ENCODE measurements at regions not wholly inside any gene's neighbourhood (a gene's known extent, or its start where the extent isn't known, plus 50 kb on each side); places are given as distances from the start of the nearest gene placed in this dataset.

DNA sequence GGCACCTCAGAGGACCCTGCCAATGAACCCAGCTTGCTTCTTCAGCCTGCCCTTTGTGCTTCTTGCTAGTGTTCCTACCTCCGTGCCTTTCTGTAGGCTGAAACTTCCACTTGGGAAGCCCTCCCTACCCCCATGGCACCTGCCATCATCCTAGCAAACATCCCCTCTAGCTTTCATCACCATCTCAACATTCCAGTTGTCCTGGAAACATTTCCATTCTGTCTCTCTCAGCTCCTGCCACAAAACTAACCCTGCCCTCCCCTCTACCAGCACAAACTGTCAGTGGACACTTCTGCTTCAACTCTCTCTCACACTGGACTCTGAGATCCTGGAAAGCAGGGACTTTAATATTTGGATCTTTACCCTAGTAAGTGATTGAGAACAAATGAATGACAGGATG lies 525.8 kb upstream of the TENM4 start:
- H3K9me2 ChIP-seq (replicated peaks; ENCODE audit: low read length) = no peaks in the 10 kb centered on the region
- CTCF ChIA-PET = no interaction called here

DNA sequence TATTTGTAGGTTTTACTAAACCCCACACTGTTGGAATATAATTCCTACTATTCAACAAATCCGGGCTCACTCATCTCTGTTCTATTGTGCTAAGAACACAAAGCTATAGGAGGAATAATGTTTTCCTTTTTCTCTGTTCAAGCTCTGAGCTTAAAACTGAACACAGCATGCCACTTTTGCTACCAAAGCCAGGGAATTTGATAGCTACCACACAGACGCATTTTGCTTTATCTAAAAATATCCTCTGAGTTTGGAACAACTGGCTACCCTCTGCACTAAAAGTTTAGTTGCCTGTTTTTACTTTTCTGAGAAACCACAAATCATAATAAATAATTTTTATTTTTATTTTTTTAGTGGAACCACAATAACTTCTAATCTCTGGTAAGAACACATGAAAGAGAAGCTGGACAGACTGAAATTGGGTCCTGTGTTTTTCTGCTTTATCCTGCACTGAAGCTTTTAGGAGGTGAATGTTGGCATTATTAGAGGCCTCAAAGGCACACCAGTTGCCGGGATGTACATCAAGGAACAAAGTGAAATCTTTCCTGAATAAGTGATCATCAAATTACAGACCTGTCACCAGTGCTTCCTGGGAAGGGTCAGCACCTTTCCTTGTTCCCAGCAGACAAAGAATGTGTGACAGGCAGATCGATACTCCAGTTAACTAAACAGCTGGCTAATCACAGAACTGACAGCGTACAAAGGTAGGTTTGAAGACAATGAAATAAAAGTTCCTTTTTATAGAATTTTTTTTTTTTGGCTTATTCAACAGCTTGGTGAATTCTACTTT lies 523.2 kb upstream of the TENM4 start:
- no peaks in the 10 kb centered on the region for H4K20me1 ChIP-seq (ENCODE audit: low read length)
- ATAC-seq = no peak
- ChIA-PET POLR2A (ENCODE audit: unreplicated experiment) (no interaction called here), CTCF (no interaction called here)
- H3K9me3 ChIP-seq (ENCODE audit: low read length) = peaks cover 8% of the 10 kb centered on the region; the same call in 1 of the 2 replicates
- H3K27ac ChIP-seq (ENCODE audit: low read length) = no peak overlapping the region
- H3K27me3 ChIP-seq (ENCODE audit: low read length) = no peaks in the 10 kb centered on the region
- no peak overlapping the region for H3K4me2 ChIP-seq (ENCODE audit: low read length)
- no peaks in the 10 kb centered on the region for H3K36me3 ChIP-seq (ENCODE audit: low read depth, low read length)
- H3K9me2 ChIP-seq (replicated peaks; ENCODE audit: low read length) = no peaks in the 10 kb centered on the region
- H3K9ac ChIP-seq (ENCODE audit: low read length) = no peak overlapping the region
- no peak for DNase-seq
- H3K4me3 ChIP-seq (ENCODE audit: low read length) = no peak overlapping the region
- H3F3A ChIP-seq (ENCODE audit: low read length, unreplicated experiment) = no peaks in the 10 kb centered on the region
- no peaks in the 10 kb centered on the region for H3K79me2 ChIP-seq (ENCODE audit: low read length)
- no peak overlapping the region for H2AFZ ChIP-seq (ENCODE audit: low read length)
- intact Hi-C loops (cut with micrococcal nuclease) = no loop called here
- TF ChIP-seq EZH2 (IDR thresholded peaks at IDR 0.05; ENCODE audit: low read length, unreplicated experiment) = no peak
- TF ChIP-seq EZH2phosphoT487 (IDR thresholded peaks at IDR 0.05; ENCODE audit: borderline replicate concordance, low read length) = no peak
- TF ChIP-seq, protein P1, sequence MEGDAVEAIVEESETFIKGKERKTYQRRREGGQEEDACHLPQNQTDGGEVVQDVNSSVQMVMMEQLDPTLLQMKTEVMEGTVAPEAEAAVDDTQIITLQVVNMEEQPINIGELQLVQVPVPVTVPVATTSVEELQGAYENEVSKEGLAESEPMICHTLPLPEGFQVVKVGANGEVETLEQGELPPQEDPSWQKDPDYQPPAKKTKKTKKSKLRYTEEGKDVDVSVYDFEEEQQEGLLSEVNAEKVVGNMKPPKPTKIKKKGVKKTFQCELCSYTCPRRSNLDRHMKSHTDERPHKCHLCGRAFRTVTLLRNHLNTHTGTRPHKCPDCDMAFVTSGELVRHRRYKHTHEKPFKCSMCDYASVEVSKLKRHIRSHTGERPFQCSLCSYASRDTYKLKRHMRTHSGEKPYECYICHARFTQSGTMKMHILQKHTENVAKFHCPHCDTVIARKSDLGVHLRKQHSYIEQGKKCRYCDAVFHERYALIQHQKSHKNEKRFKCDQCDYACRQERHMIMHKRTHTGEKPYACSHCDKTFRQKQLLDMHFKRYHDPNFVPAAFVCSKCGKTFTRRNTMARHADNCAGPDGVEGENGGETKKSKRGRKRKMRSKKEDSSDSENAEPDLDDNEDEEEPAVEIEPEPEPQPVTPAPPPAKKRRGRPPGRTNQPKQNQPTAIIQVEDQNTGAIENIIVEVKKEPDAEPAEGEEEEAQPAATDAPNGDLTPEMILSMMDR (conservative IDR thresholded peaks at IDR 0.05; ENCODE audit: low read depth, low read length) = no peak
- H3K4me1 ChIP-seq (ENCODE audit: insufficient read depth, low read length) = no peaks in the 10 kb centered on the region
- no TSS peak for BruUV-seq (replicated peaks)

More for the DNA sequence above, 525.8 kb upstream of the TENM4 start:
- H3K4me3 ChIP-seq (ENCODE audit: low read length) = no peak overlapping the region
- no peaks in the 10 kb centered on the region for H4K20me1 ChIP-seq (ENCODE audit: low read length)
- H3K9me3 ChIP-seq (ENCODE audit: low read length) = 0 out of 2 replicates have a peak, but pooled peaks cover 7% of the 10 kb centered on the region
- H3K9ac ChIP-seq (ENCODE audit: low read length) = no peak overlapping the region
- no peaks in the 10 kb centered on the region for H3F3A ChIP-seq (ENCODE audit: low read length, unreplicated experiment)
- no peaks in the 10 kb centered on the region for H3K27me3 ChIP-seq (ENCODE audit: low read length)
- ATAC-seq (no peak), DNase-seq (no peak)
- no TSS peak for BruUV-seq (replicated peaks)
- no peak overlapping the region for H2AFZ ChIP-seq (ENCODE audit: low read length)
- no peaks in the 10 kb centered on the region for H3K36me3 ChIP-seq (ENCODE audit: low read depth, low read length)
- POLR2A ChIA-PET (ENCODE audit: unreplicated experiment) = no interaction called here
- intact Hi-C loops (cut with micrococcal nuclease) = no loop called here
- TF ChIP-seq EZH2 (IDR thresholded peaks at IDR 0.05; ENCODE audit: low read length, unreplicated experiment) (no peak), EZH2phosphoT487 (IDR thresholded peaks at IDR 0.05; ENCODE audit: borderline replicate concordance, low read length) (no peak)
- TF ChIP-seq, protein P1 (conservative IDR thresholded peaks at IDR 0.05; ENCODE audit: low read depth, low read length) = no peak
- H3K27ac ChIP-seq (ENCODE audit: low read length) = no peak overlapping the region
- no peak overlapping the region for H3K4me2 ChIP-seq (ENCODE audit: low read length)
- H3K79me2 ChIP-seq (ENCODE audit: low read length) = no peaks in the 10 kb centered on the region
- H3K4me1 ChIP-seq (ENCODE audit: insufficient read depth, low read length) = no peaks in the 10 kb centered on the region

DNA sequence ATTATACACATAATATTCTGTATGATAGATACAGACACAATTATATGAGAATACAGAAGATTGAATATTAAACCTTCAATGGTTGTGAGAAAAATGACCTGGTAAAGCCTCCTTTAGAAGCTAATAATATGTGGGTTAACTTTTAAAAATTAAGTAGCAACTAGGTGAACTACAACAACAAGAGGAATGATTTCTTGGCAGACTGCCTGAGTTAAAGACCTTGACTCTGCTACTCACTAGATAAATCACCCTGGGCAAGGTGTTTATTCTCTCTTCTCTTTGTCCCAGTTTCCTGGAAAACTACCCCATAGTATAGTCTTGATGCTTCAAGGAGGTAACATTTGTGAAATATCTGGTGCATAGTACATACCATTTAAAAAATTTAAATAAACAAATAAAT lies 519.6 kb upstream of the TENM4 start:
- H3K27ac ChIP-seq (ENCODE audit: low read length) = no peak overlapping the region
- H3F3A ChIP-seq (ENCODE audit: low read length, unreplicated experiment) = no peaks in the 10 kb centered on the region
- no peak for ATAC-seq
- ChIA-PET CTCF (no interaction called here), POLR2A (ENCODE audit: unreplicated experiment) (no interaction called here)
- H3K9me2 ChIP-seq (replicated peaks; ENCODE audit: low read length) = no peaks in the 10 kb centered on the region
- H3K27me3 ChIP-seq (ENCODE audit: low read length) = no peaks in the 10 kb centered on the region
- no peak overlapping the region for H2AFZ ChIP-seq (ENCODE audit: low read length)
- BruUV-seq (replicated peaks) = no TSS peak
- no peaks in the 10 kb centered on the region for H3K36me3 ChIP-seq (ENCODE audit: low read depth, low read length)
- H3K4me3 ChIP-seq (ENCODE audit: low read length) = no peak overlapping the region
- H3K9ac ChIP-seq (ENCODE audit: low read length) = no peak overlapping the region
- no peaks in the 10 kb centered on the region for H3K4me1 ChIP-seq (ENCODE audit: insufficient read depth, low read length)
- no peak for DNase-seq
- TF ChIP-seq EZH2phosphoT487 (IDR thresholded peaks at IDR 0.05; ENCODE audit: borderline replicate concordance, low read length) (no peak), EZH2 (IDR thresholded peaks at IDR 0.05; ENCODE audit: low read length, unreplicated experiment) (no peak)
- TF ChIP-seq, protein P1 (conservative IDR thresholded peaks at IDR 0.05; ENCODE audit: low read depth, low read length) = no peak
- H3K9me3 ChIP-seq (ENCODE audit: low read length) = peaks cover 24% of the 10 kb centered on the region
- intact Hi-C loops (cut with micrococcal nuclease) = no loop called here
- no peaks in the 10 kb centered on the region for H4K20me1 ChIP-seq (ENCODE audit: low read length)
- no peak overlapping the region for H3K4me2 ChIP-seq (ENCODE audit: low read length)
- H3K79me2 ChIP-seq (ENCODE audit: low read length) = no peaks in the 10 kb centered on the region

Measured in PC-3 (cell line).